Trophoblast cell (in vitro differentiated cells and primary cell): ENCODE measurements at regions not wholly inside any gene's neighbourhood (a gene's known extent, or its start where the extent isn't known, plus 50 kb on each side); places are given as distances from the start of the nearest gene placed in this dataset.
A peak's percentile ranks its signal among the peaks of the same experiment; 100 is the strongest.

Experiments
- DNase-seq, 2 donors: peaks; one replicate each; pipeline ENCODE4 v3.0.0-alpha.2; 2016
- H2AFZ ChIP-seq: 2 replicates; pipeline ENCODE4 v1.6.1; 2013; ENCODE audit warnings: low read length, moderate library complexity, mild to moderate bottlenecking; ENCODE audit not compliant: insufficient read depth, poor library complexity
- H2AK5ac ChIP-seq: 2 replicates; pipeline ENCODE4 v1.6.1; 2013; ENCODE audit warnings: mild to moderate bottlenecking, low read length
- H2BK120ac ChIP-seq: 2 replicates; pipeline ENCODE4 v1.6.1; 2013; ENCODE audit warnings: low read length, mild to moderate bottlenecking, moderate library complexity; ENCODE audit not compliant: insufficient read depth, poor library complexity
- H2BK12ac ChIP-seq: 2 replicates; pipeline ENCODE4 v1.6.1; 2013; ENCODE audit warnings: mild to moderate bottlenecking, low read length, moderate library complexity
- H2BK5ac ChIP-seq: 2 replicates; pipeline ENCODE4 v1.6.1; 2013; ENCODE audit warnings: low read length, low read depth, moderate library complexity, mild to moderate bottlenecking; ENCODE audit not compliant: poor library complexity
- H3K14ac ChIP-seq: 2 replicates; pipeline ENCODE4 v1.6.1; 2013; ENCODE audit warnings: mild to moderate bottlenecking, low read length
- H3K18ac ChIP-seq: 2 replicates; pipeline ENCODE4 v1.6.1; 2013; ENCODE audit warnings: mild to moderate bottlenecking, low read length
- H3K23ac ChIP-seq: 2 replicates; pipeline ENCODE4 v1.6.1; 2013; ENCODE audit warnings: low read length
- H3K27ac ChIP-seq: 2 replicates; pipeline ENCODE4 v1.5.1; 2013; ENCODE audit warnings: low read depth, mild to moderate bottlenecking, inconsistent platforms, low read length, moderate library complexity
- H3K27me3 ChIP-seq: 2 replicates; pipeline ENCODE4 v1.6.1; 2013; ENCODE audit warnings: inconsistent platforms, mild to moderate bottlenecking, low read length, moderate library complexity; ENCODE audit not compliant: insufficient read depth
- H3K36me3 ChIP-seq, 2 experiments: 1 replicate in 1 of 2; 2 replicates in 1 of 2; pipeline ENCODE4 v1.6.1; 2013; ENCODE audit warnings: low read length in 2 of 2, mild to moderate bottlenecking in 2 of 2, moderate library complexity in 1 of 2; ENCODE audit not compliant: insufficient read depth in 2 of 2, control insufficient read depth in 1 of 2
- H3K4ac ChIP-seq: 2 replicates; pipeline ENCODE4 v1.6.1; 2013; ENCODE audit warnings: low read depth, mild to moderate bottlenecking, low read length, moderate library complexity
- H3K4me1 ChIP-seq, 2 experiments: 1 replicate in 1 of 2; 2 replicates in 1 of 2; pipeline ENCODE4 v1.6.1; 2013; ENCODE audit warnings: low read length in 2 of 2, mild to moderate bottlenecking in 2 of 2, moderate library complexity in 1 of 2; ENCODE audit not compliant: insufficient read depth in 2 of 2, control insufficient read depth in 1 of 2
- H3K4me2 ChIP-seq: 2 replicates; pipeline ENCODE4 v1.6.1; 2013; ENCODE audit warnings: inconsistent platforms, mild to moderate bottlenecking, low read length, moderate library complexity
- H3K4me3 ChIP-seq: 2 replicates; pipeline ENCODE4 v1.5.1; 2013; ENCODE audit warnings: mild to moderate bottlenecking, low read depth, low read length, inconsistent platforms
- H3K79me1 ChIP-seq: one replicate; pipeline ENCODE4 v1.6.1; 2013; ENCODE audit warnings: low read length
- H3K79me2 ChIP-seq: 2 replicates; pipeline ENCODE4 v1.6.1; 2013; ENCODE audit warnings: low read length, mild to moderate bottlenecking; ENCODE audit not compliant: control insufficient read depth, insufficient read depth, poor library complexity
- H3K9ac ChIP-seq: 2 replicates; pipeline ENCODE4 v1.6.1; 2013; ENCODE audit warnings: mild to moderate bottlenecking, low read length
- H3K9me3 ChIP-seq: 2 replicates; pipeline ENCODE4 v1.6.1; 2013; ENCODE audit warnings: low read depth, mild to moderate bottlenecking, control low read depth, inconsistent platforms, low read length; ENCODE audit not compliant: insufficient read depth
- H4K12ac ChIP-seq: 2 replicates; pipeline ENCODE4 v1.6.1; 2013; ENCODE audit warnings: low read depth, mild to moderate bottlenecking, low read length, moderate library complexity
- H4K8ac ChIP-seq: 2 replicates; pipeline ENCODE4 v1.6.1; 2013; ENCODE audit warnings: low read depth, mild to moderate bottlenecking, low read length, moderate library complexity
- H4K91ac ChIP-seq: one replicate; pipeline ENCODE4 v1.6.1; 2013; ENCODE audit warnings: low read depth, mild to moderate bottlenecking, low read length, moderate library complexity
- WGBS: extraction: QIAGEN DNeasy Blood & Tissue Kit; methylation state at CpG from one replicate; pipeline ENCODE4 v1.1.7; 2013; ENCODE audit warnings: missing lambda C conversion rate; ENCODE audit not compliant: insufficient read length, insufficient coverage; ENCODE audit errors: extremely low coverage; 5-methylcytosine and 5-hydroxymethylcytosine counted together

DNA sequence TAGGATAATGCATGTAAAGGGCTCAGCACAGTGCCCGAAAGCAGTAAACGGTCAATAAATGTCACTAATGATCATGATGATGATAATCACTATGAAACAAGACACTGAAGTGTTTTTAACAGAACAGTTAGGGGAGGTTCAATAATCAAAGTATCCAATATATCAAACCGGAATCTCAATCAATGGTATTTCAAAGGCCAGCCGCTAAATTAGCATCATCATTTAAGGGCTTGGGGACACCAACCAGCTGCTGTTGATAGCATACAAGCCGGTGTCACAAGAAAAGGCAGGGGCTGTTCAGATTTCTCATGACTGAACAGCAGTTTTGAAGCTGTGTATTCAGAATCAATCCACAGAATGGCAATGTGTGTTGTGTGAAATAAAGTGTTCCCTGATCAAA is 316.0 kb upstream of the NPVF start:
- Histone ChIP-seq H2AK5ac (no peak overlapping the region), H3K36me3 (no peaks in the 10 kb centered on the region), H3K18ac (no peak overlapping the region), H4K12ac (no peak overlapping the region), H3K14ac (no peak overlapping the region), H3K4me1 (no peaks in the 10 kb centered on the region), H3K4ac (no peak overlapping the region), H3K4me3 (no peak overlapping the region), H3K23ac (no peak overlapping the region), H4K91ac (no peak overlapping the region), H3K9ac (no peak overlapping the region), H3K27me3 (no peaks in the 10 kb centered on the region), H3K9me3 (no peaks in the 10 kb centered on the region), H2AFZ (no peak overlapping the region), H3K79me1 (no peaks in the 10 kb centered on the region), H4K8ac (no peak overlapping the region), H2BK5ac (no peak overlapping the region), H2BK120ac (no peak overlapping the region), H3K4me2 (no peak overlapping the region), H3K79me2 (no peaks in the 10 kb centered on the region), H2BK12ac (no peak overlapping the region), H3K27ac (no peak overlapping the region)
- no CpG with 5 or more reads among the region's 5 CpGs for WGBS
- no peak for DNase-seq

DNA sequence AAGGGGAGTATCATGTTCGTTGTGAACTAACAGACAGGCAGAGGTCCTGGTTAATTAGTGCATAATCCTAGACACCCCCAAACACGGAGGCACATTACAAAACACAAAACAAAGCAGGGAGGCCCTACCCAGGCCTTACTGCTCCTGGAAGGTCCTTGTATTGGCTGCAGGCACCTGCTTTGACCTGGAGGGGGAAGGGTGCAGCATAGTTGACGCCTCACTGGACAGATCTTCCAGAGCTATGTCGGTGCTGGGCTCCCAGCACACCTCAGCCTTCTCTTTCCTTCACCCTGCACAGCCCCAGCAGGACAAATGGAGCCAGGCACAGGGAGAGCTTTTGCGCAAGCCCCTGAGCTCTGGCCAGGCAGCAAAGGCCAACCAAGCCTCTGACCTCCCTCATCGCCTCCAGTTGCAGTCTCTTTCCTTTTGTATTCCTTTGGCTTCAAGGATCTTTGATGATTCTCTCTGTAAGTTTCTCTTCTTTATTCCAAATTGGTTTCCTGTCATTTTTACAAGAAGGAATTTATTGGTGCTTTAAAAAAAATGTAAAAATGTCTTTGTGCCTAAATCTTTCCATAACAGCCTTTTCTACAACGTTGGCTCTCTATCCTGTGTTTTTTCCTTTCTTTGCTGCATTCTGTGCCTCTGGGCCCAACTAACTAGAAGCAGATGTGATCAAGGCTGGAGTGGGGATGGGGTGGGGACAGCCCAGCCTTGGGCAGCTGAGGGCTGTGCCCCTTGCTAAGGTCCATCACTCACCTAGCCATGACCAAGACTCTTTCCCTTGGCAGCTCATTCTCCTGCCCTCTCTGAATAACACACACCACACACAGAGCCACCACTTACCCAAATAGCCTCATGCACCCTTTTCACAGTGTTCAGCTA is 317.1 kb upstream of the NPVF start:
- DNase-seq, result no peak
- no peak overlapping the region for H4K91ac ChIP-seq
- H3K27me3 ChIP-seq, result no peaks in the 10 kb centered on the region
- H2BK120ac ChIP-seq, result no peak overlapping the region
- H2AK5ac ChIP-seq, result no peak overlapping the region
- H3K36me3 ChIP-seq, result no peaks in the 10 kb centered on the region
- no peaks in the 10 kb centered on the region for H3K9me3 ChIP-seq
- H2BK5ac ChIP-seq, result no peak overlapping the region
- H3K79me1 ChIP-seq, result no peaks in the 10 kb centered on the region
- no CpG with 5 or more reads among the region's 7 CpGs for WGBS
- no peaks in the 10 kb centered on the region for H3K79me2 ChIP-seq
- no peak overlapping the region for H4K12ac ChIP-seq
- no peak overlapping the region for H2AFZ ChIP-seq
- H3K4ac ChIP-seq, result no peak overlapping the region
- H4K8ac ChIP-seq, result no peak overlapping the region
- H3K4me3 ChIP-seq, result no peak overlapping the region
- H3K4me2 ChIP-seq, result no peak overlapping the region
- no peak overlapping the region for H3K14ac ChIP-seq
- H3K23ac ChIP-seq, result no peak overlapping the region
- H3K4me1 ChIP-seq, result no peaks in the 10 kb centered on the region
- no peak overlapping the region for H3K9ac ChIP-seq
- no peak overlapping the region for H3K18ac ChIP-seq
- no peak overlapping the region for H2BK12ac ChIP-seq
- no peak overlapping the region for H3K27ac ChIP-seq

DNA sequence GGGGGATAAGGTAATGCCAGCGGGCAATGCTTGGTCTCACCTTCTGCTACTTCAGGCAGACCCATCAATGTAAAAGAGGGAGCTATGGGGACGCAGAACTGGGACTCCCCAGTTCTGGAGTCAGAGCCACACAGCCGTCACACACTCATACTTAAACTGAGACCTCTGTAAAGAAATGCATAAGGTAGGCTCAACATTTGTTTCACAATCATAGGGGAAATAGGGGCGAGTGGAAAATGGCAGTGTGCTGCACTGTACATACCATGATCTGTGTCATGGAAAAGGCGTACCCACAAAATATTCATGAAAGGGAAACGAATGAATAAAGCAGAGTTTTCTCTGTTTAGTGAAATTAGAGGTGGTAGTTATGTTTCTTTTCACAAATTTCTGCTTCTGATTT is 318.0 kb upstream of the NPVF start:
- no peak overlapping the region for H4K8ac ChIP-seq
- H2BK5ac ChIP-seq, result no peak overlapping the region
- H4K12ac ChIP-seq, result no peak overlapping the region
- no peaks in the 10 kb centered on the region for H3K9me3 ChIP-seq
- H4K91ac ChIP-seq, result no peak overlapping the region
- no peak overlapping the region for H3K9ac ChIP-seq
- no peak overlapping the region for H2AK5ac ChIP-seq
- no peak overlapping the region for H2BK12ac ChIP-seq
- DNase-seq, result peak; percentile 4 to 54
- no peak overlapping the region for H3K27ac ChIP-seq
- no CpG with 5 or more reads among the region's 6 CpGs for WGBS
- H3K36me3 ChIP-seq, result no peaks in the 10 kb centered on the region
- no peaks in the 10 kb centered on the region for H3K4me1 ChIP-seq
- no peak overlapping the region for H3K23ac ChIP-seq
- H3K4me2 ChIP-seq, result no peak overlapping the region
- no peak overlapping the region for H3K4me3 ChIP-seq
- no peaks in the 10 kb centered on the region for H3K79me1 ChIP-seq
- H3K18ac ChIP-seq, result no peak overlapping the region
- no peak overlapping the region for H3K4ac ChIP-seq
- H3K14ac ChIP-seq, result no peak overlapping the region
- H2BK120ac ChIP-seq, result no peak overlapping the region
- no peaks in the 10 kb centered on the region for H3K27me3 ChIP-seq
- no peaks in the 10 kb centered on the region for H3K79me2 ChIP-seq
- H2AFZ ChIP-seq, result no peak overlapping the region

DNA sequence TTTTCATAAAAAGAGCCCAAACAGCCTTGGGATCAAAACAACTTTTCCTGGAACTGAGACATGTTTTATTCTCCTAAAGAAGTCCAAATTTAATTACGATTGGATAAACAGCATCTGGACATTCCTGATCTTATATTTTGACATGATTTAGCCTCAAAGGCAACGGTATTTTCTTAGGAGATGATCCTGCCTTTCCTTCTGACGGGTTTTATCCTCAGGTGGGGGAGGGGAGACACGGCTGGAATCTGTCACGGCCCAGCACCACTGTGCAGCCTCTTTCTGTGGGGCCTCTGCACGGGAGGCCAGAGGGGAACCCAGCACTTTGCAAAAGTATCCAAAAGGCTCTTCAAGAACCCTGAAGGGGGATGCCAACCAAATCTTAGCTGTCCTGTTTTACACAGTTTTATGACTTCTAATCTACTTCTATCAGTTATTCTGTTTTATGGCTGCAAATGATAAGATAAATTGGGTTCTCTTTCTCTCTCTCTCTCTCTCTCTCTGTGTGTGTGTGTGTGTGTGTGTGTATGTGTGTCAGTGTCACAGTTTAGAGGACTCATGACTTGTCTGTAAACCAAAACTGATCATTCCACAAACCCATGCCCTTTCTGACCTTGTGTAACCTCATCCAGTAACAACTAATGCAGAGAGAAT is 321.1 kb upstream of the NPVF start:
- Histone ChIP-seq H3K18ac (no peak overlapping the region), H3K23ac (no peak overlapping the region), H2AK5ac (no peak overlapping the region), H4K8ac (no peak overlapping the region), H3K79me2 (no peaks in the 10 kb centered on the region), H3K27me3 (no peaks in the 10 kb centered on the region), H3K9me3 (no peaks in the 10 kb centered on the region), H4K12ac (no peak overlapping the region), H2AFZ (no peak overlapping the region), H3K9ac (no peak overlapping the region), H3K27ac (no peak overlapping the region), H3K36me3 (no peaks in the 10 kb centered on the region), H2BK12ac (no peak overlapping the region), H3K79me1 (no peaks in the 10 kb centered on the region), H3K14ac (no peak overlapping the region), H3K4ac (no peak overlapping the region), H2BK5ac (no peak overlapping the region), H3K4me1 (no peaks in the 10 kb centered on the region), H4K91ac (no peak overlapping the region), H2BK120ac (no peak overlapping the region), H3K4me2 (no peak overlapping the region), H3K4me3 (no peak overlapping the region)
- no peak for DNase-seq
- WGBS, result no CpG with 5 or more reads among the region's 6 CpGs
